Right lobe of liver (tissue), 4 donors: ENCODE measurements at regions not wholly inside any gene's neighbourhood (a gene's known extent, or its start where the extent isn't known, plus 50 kb on each side); places are given as distances from the start of the nearest gene placed in this dataset.

ENCODE experiments used
- CTCF ChIP-seq, 4 donors: fragments of 200-600 bp in 3 of 4; fragments of 450-650 bp in 1 of 4; IDR thresholded peaks; one replicate each; pipeline versions ENCODE4 v1.5.1 to v1.8.0; 2016 to 2022; ENCODE audit warnings: antibody characterized with exemption in 4 of 4, mild to moderate bottlenecking in 2 of 4
- POLR2A ChIP-seq: fragments of 450-650 bp; IDR thresholded peaks from one replicate; pipeline ENCODE4 v1.6.1; 2017; ENCODE audit warnings: antibody characterized with exemption, mild to moderate bottlenecking
- donor health status: DM: no; HTN: no; CAD: no.
- donor health status: DM: no; HTN: no; CAD: no.
- donor health status: DM: no; HTN: yes; CAD: no.

GRCh38 chr3:26562021-26562768, 60.4 kb upstream of the LRRC3B start:
- TF ChIP-seq POLR2A (no peak), CTCF (IDR thresholded peaks at IDR 0.05) (no peak)
